C4-2B (cell line): ENCODE measurements at regions not wholly inside any gene's neighbourhood (a gene's known extent, or its start where the extent isn't known, plus 50 kb on each side); places are given as distances from the start of the nearest gene placed in this dataset.

Experiments
- H3K27ac ChIP-seq: fragments of 450-650 bp; 2 replicates; pipeline ENCODE4 v1.5.1; 2017
- ZFX ChIP-seq: fragments of 450-650 bp; IDR thresholded peaks from 2 replicates; pipeline ENCODE4 v1.6.1; 2017
- TF ChIP-seq, protein P1 (sequence below): fragments of 450-650 bp; conservative IDR thresholded peaks from 2 replicates; pipeline ENCODE4 v1.5.1; 2017; ENCODE audit warnings: mild to moderate bottlenecking

DNA sequence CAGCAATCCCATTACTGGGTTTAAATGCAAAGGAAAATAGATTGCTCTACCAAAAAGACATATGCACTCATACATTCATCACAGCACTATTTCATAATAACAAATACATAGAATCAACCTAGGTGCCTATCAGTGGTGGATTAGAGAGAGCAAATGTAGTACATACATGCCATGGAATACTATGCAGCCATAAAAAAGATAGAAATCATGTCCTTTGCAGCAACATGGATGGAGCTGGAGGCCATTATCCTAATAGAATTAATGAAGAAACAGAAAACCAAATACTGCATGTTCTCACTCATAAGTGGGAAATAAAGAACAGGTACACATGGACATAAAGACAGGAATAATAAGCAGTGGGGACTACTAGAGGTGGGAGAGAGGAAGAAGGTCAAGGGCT, 70.7 kb upstream of the MLIP start:
- TF ChIP-seq ZFX = no peak
- TF ChIP-seq, protein P1, sequence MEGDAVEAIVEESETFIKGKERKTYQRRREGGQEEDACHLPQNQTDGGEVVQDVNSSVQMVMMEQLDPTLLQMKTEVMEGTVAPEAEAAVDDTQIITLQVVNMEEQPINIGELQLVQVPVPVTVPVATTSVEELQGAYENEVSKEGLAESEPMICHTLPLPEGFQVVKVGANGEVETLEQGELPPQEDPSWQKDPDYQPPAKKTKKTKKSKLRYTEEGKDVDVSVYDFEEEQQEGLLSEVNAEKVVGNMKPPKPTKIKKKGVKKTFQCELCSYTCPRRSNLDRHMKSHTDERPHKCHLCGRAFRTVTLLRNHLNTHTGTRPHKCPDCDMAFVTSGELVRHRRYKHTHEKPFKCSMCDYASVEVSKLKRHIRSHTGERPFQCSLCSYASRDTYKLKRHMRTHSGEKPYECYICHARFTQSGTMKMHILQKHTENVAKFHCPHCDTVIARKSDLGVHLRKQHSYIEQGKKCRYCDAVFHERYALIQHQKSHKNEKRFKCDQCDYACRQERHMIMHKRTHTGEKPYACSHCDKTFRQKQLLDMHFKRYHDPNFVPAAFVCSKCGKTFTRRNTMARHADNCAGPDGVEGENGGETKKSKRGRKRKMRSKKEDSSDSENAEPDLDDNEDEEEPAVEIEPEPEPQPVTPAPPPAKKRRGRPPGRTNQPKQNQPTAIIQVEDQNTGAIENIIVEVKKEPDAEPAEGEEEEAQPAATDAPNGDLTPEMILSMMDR = no peak
- H3K27ac ChIP-seq = no peak overlapping the region

DNA sequence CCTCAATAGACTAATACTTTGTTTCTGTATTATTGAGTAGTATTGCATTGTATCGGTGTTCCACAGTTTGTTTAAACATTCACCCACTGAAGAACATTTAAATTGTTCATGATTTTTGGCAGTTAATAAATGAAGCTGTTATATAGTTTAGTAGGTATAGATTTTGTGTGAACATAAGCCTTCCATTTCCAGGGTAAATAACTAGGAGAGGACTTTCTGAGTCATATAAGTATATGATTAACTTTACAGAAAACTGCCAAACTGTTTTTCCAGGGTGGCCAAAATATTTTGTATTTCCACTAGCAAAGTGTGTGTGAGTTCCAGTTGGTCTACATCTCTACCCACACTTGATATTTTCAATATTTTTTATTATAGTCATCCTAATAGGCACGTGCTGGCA, 70.0 kb upstream of the MLIP start:
- TF ChIP-seq ZFX = no peak
- TF ChIP-seq, protein P1 = no peak
- H3K27ac ChIP-seq = no peak overlapping the region

DNA sequence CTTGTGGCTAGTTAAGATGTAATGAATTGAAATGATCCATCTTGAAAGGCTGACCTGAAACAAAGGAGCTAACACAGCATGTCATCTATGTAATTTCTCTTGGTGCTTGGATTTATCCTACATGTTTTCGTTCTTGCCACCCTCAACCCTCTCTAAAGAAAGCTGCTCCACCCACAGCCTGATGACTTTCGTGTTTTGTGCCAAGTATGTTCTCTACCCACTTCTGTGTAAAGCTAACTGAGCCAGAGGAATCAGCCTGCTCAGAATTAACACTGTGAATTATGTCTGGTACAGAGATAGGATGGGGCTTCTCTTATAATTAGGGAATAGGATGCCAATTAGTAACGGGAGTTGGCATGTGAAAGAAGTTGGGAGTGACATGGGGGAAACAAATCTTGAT, 67.9 kb upstream of the MLIP start:
- TF ChIP-seq, protein P1 = no peak

DNA sequence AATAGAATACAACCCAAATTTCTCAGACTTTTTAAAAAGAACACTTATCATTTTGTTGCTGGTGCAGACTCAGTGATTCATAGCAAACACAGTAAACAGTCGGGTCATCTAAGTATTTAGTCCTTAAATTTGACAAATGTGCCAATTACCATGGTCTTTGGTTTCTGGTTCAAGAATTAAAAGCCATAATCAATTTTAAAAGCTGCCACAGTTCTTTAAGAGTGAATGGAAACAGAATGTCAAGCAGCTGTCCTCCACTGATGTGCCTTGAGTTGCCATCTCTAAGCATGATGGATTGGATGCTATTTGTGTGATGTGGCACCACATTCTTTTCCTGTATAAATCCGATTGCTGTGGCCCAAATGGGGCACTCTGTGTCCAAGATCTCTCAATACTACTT, 67.2 kb upstream of the MLIP start:
- H3K27ac ChIP-seq = no peak overlapping the region
- TF ChIP-seq ZFX = no peak
- TF ChIP-seq, protein P1 = no peak

More for the DNA sequence above, 67.9 kb upstream of the MLIP start:
- no peak overlapping the region for H3K27ac ChIP-seq

DNA sequence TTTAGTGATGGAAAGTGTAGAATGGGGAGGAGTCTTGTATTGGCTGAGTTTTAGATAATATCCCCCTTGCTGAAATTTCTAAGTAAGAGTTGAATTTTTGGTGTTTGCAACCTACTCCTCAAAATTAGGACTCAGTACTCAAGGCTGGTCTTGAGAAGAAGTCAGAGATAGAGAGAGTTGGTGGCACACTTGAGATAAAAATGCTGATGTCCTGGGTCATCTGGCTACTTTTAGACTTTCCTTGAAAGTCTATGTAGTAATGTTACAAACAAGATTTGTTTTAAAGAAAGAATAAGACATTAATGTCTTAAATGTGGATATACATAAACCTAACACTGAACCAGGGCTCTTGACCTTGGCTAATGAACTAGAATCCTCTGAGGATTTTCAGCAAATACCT, 62.5 kb upstream of the MLIP start:
- no peak for TF ChIP-seq ZFX
- TF ChIP-seq, protein P1 = no peak
- no peak overlapping the region for H3K27ac ChIP-seq

DNA sequence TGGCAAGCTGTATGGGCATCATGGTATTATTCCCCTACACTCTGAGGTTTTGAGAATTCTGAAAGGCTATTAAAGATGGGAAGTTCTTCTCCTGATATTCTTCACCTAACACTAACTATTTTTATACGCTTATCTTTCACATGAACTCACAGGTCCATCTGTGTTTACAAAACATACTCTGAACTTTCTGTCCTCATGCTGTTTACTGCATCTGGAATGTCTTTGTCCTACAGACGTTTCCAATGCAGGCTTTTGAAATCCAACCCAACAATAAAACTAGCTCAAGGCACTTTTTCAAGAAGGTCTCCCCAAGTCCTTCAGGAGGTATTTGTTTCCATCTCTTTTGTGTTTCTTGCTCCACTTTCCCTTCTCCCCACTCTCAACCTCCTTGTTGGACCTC, 60.5 kb upstream of the MLIP start:
- TF ChIP-seq, protein P1 = no peak
- TF ChIP-seq ZFX = no peak

DNA sequence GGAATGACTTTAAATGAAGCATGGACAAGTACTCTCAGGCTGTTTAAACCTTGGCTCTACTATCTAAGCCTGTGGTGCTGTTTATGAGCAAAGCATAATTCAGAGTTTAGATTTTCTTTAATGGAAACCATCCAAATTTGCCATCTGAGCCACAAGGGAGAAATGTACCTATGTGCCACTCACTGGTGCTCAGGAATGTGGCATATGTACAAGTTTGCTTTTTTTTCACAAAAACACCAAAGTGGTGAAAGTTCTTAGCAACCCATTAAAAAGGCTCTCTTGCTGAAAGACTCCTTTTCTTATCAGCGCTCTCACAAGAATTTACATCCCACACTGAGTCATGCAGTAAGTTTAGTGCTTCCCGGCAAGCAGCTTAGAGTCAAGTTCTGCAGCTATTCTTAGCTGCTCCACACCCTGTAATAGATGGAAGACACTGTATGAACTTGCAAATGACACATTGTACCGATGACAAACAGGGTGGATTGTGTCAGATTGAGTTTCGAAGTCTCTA, 57.3 kb upstream of the MLIP start:
- TF ChIP-seq ZFX = no peak
- TF ChIP-seq, protein P1 = no peak
- no peak overlapping the region for H3K27ac ChIP-seq

More for the DNA sequence above, 60.5 kb upstream of the MLIP start:
- no peak overlapping the region for H3K27ac ChIP-seq
